OCI-LY7 (cell line): ENCODE measurements at regions not wholly inside any gene's neighbourhood (a gene's known extent, or its start where the extent isn't known, plus 50 kb on each side); places are given as distances from the start of the nearest gene placed in this dataset.

Experiments
- BruUV-seq: library from RNA; stranded (reverse); fragments of 400-500 nt; replicated peaks from 2 replicates; lab custom pipeline; 2021; lab: Mats Ljungman, UMichigan
- CTCF ChIA-PET: fragments of 300-600 bp; sonication (Branson Sonifier 250); formaldehyde crosslinking; loops from one replicate; lab custom pipeline; 2022; ENCODE audit warnings: antibody characterized with exemption; ENCODE audit not compliant: unreplicated experiment; lab: Charles Lee
- POLR2A ChIA-PET: fragments of 300-600 bp; sonication (Branson Sonifier 250); formaldehyde crosslinking; loops from one replicate; lab custom pipeline; 2022; ENCODE audit warnings: antibody characterized with exemption; lab: Charles Lee
- DNase-seq: peaks from one replicate; pipeline ENCODE4 v3.0.0-alpha.2; 2015; ENCODE audit warnings: low spot score
- H2AFZ ChIP-seq: fragments of 200-600 bp; sonication (generic), shearing (Covaris generic); 2 replicates; pipeline ENCODE4 v1.6.1; 2014; ENCODE audit warnings: mild to moderate bottlenecking, antibody characterized with exemption, low read length, moderate library complexity
- H3K27ac ChIP-seq: fragments of 200-600 bp; sonication (generic); 2 replicates; pipeline ENCODE4 v1.5.1; 2014; ENCODE audit warnings: mixed run types, low read depth, mild to moderate bottlenecking, moderate library complexity, low read length, inconsistent platforms; ENCODE audit not compliant: poor library complexity, severe bottlenecking
- H3K36me3 ChIP-seq: fragments of 200-600 bp; sonication (generic); 2 replicates; pipeline ENCODE4 v1.6.1; 2014; ENCODE audit warnings: mild to moderate bottlenecking, antibody characterized with exemption, low read length, moderate library complexity, mixed read lengths; ENCODE audit not compliant: insufficient read depth
- H3K4me1 ChIP-seq: fragments of 200-600 bp; sonication (generic); 2 replicates; pipeline ENCODE4 v1.5.1; 2014; ENCODE audit warnings: mild to moderate bottlenecking, low read length; ENCODE audit not compliant: insufficient read depth, poor library complexity, severe bottlenecking
- H3K4me2 ChIP-seq: fragments of 200-600 bp; sonication (generic); 2 replicates; pipeline ENCODE4 v1.6.1; 2014; ENCODE audit warnings: mild to moderate bottlenecking, low read length
- H3K4me3 ChIP-seq: fragments of 200-600 bp; sonication (generic); 2 replicates; pipeline ENCODE4 v1.5.1; 2014; ENCODE audit warnings: mild to moderate bottlenecking, low read depth, low read length; ENCODE audit not compliant: poor library complexity, severe bottlenecking
- H3K79me2 ChIP-seq: fragments of 200-600 bp; sonication (generic); 2 replicates; pipeline ENCODE4 v1.6.1; 2016; ENCODE audit warnings: low read depth, mild to moderate bottlenecking, low read length, moderate library complexity, mixed read lengths; ENCODE audit not compliant: insufficient read depth
- H3K9me2 ChIP-seq: fragments of 200-600 bp; sonication (generic); 2 replicates; pipeline ENCODE4 v1.6.1; 2016; ENCODE audit warnings: mild to moderate bottlenecking, low read length, mixed read lengths; ENCODE audit not compliant: insufficient read depth
- H3K9me3 ChIP-seq: fragments of 200-600 bp; sonication (generic); 2 replicates; pipeline ENCODE4 v1.6.1; 2014; ENCODE audit warnings: mild to moderate bottlenecking, mixed run types, low read length, mixed read lengths
- H4K20me1 ChIP-seq: fragments of 200-600 bp; sonication (generic); 2 replicates; pipeline ENCODE4 v1.6.1; 2014; ENCODE audit warnings: mild to moderate bottlenecking, antibody characterized with exemption, low read length, moderate library complexity, mixed read lengths; ENCODE audit not compliant: insufficient read depth
- EZH2phosphoT487 ChIP-seq: fragments of 200-600 bp; sonication (generic); IDR thresholded peaks from 2 replicates; pipeline ENCODE4 v1.6.1; 2018; ENCODE audit warnings: low read depth, borderline replicate concordance, mild to moderate bottlenecking, mixed run types, antibody characterized with exemption, low read length, moderate library complexity, mixed read lengths
- intact Hi-C: fragments of 100-400 bp; cut with micrococcal nuclease; formaldehyde crosslinking; loops from one replicate; pipeline ENCODE4 v1.10.0; 2022; ENCODE audit not compliant: unreplicated experiment
- TF ChIP-seq, protein P1 (sequence below): fragments of 200-600 bp; sonication (generic); conservative IDR thresholded peaks from 2 replicates; pipeline ENCODE4 v1.5.1; 2014; ENCODE audit warnings: mild to moderate bottlenecking, antibody characterized with exemption, low read length, moderate library complexity, mixed read lengths

DNA sequence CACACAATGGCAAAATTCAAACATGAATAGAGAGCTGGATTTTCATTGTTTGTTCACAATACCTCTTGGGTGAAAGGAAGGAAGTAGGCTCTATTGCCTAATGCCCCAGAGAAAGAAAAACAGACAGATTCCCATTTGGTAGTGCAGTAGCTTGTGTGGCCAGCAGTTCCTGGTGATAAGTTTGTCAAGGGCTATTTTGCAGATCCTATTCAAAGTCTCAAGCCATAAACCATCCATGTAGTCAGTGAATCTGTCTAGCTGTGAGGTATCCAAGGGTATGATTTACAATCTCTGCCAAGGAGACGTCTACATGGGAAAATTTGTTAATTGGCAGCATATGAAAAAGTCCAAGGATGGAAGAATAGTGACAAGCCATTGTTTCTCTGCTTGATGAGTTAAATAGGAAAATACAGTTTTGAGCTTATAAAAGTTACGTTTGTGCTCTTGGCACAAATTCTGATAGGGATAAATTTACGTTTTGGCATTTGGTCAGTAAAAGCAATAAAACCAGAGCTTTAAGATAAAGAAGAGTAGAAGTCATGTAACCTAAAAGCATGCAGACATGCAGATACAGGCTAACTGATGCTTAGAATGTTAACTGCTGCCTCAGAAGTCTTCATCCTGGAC, 269.1 kb downstream of the GATA3 start:
- intact Hi-C loops = no loop called here
- no peaks in the 10 kb centered on the region for H3K9me3 ChIP-seq
- BruUV-seq = no TSS peak
- no peaks in the 10 kb centered on the region for H3K36me3 ChIP-seq
- H3K4me2 ChIP-seq = no peak overlapping the region
- H4K20me1 ChIP-seq = no peaks in the 10 kb centered on the region
- H2AFZ ChIP-seq = no peak overlapping the region
- DNase-seq = no peak
- H3K4me3 ChIP-seq = no peak overlapping the region
- no peaks in the 10 kb centered on the region for H3K9me2 ChIP-seq
- TF ChIP-seq, protein P1, sequence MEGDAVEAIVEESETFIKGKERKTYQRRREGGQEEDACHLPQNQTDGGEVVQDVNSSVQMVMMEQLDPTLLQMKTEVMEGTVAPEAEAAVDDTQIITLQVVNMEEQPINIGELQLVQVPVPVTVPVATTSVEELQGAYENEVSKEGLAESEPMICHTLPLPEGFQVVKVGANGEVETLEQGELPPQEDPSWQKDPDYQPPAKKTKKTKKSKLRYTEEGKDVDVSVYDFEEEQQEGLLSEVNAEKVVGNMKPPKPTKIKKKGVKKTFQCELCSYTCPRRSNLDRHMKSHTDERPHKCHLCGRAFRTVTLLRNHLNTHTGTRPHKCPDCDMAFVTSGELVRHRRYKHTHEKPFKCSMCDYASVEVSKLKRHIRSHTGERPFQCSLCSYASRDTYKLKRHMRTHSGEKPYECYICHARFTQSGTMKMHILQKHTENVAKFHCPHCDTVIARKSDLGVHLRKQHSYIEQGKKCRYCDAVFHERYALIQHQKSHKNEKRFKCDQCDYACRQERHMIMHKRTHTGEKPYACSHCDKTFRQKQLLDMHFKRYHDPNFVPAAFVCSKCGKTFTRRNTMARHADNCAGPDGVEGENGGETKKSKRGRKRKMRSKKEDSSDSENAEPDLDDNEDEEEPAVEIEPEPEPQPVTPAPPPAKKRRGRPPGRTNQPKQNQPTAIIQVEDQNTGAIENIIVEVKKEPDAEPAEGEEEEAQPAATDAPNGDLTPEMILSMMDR = no peak
- no peak for TF ChIP-seq EZH2phosphoT487
- H3K27ac ChIP-seq = no peak overlapping the region
- H3K79me2 ChIP-seq = no peaks in the 10 kb centered on the region
- ChIA-PET POLR2A (interaction anchor here (0.6 kb wide), 1 partner anchor 13 kb away, joined by 3 read pairs; no protein-coding TSS in a partner anchor), CTCF (no interaction called here)
- no peaks in the 10 kb centered on the region for H3K4me1 ChIP-seq

DNA sequence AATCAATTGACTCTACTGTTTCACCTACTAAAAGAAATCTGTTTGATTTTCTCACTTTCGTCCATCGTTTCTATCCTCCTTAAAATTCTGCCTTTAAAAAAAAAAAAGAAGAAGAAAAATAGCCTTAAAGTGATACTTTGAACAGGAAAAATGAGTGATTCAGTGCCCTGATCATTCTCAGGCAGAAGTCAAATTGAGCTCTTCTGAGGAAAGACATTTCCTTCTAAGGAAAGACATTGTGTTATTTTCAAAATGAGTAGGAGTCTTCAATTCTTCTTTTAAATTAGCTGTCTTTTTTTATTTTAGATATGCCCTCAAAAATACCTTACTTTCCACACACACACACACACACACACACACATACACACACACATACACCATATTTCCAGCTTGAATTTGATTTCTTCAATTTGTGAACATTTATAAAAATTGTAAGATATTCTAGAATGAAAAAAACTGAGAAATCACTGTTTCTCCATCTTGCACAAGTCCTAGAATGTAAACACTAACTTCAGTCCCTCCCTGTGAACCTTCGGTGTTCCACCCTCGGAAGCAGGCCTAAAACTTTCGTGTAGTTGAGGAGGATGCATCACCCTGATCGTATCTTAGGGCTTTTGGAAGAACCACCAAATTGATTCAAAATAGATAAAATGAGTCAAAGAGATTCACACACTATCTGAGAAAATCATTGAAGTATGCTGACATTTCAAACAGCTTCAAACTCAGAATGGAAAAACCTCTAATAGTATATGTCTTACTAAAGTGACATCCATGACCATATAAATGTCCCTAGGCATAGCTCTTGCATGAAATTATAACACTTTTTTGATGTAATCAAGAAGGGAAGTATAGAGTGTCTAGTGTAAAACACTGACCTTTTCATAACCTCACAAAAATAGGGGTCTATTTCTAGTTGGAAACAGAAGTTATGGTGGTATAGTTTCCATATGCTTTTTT, 270.8 kb downstream of the GATA3 start:
- no peaks in the 10 kb centered on the region for H3K9me2 ChIP-seq
- no peaks in the 10 kb centered on the region for H4K20me1 ChIP-seq
- POLR2A ChIA-PET = interaction anchor here (0.6 to 0.7 kb wide), 2 partner anchors 20 to 123 kb away, joined by 3 to 4 read pairs; no protein-coding TSS in a partner anchor
- TF ChIP-seq, protein P1 = no peak
- TF ChIP-seq EZH2phosphoT487 = no peak
- H3K27ac ChIP-seq = no peak overlapping the region
- H3K4me3 ChIP-seq = no peak overlapping the region
- BruUV-seq = no TSS peak
- CTCF ChIA-PET = no interaction called here
- no peaks in the 10 kb centered on the region for H3K36me3 ChIP-seq
- H3K4me1 ChIP-seq = no peaks in the 10 kb centered on the region
- H2AFZ ChIP-seq = no peak overlapping the region
- no peak for DNase-seq
- no peaks in the 10 kb centered on the region for H3K79me2 ChIP-seq
- intact Hi-C loops = no loop called here
- H3K4me2 ChIP-seq = no peak overlapping the region
- no peaks in the 10 kb centered on the region for H3K9me3 ChIP-seq
